ENCODE measurements at regions not wholly inside any gene's neighbourhood (a gene's known extent, or its start where the extent isn't known, plus 50 kb on each side); places are given as distances from the start of the nearest gene placed in this dataset.

- TF ChIP-seq CTCF (IDR thresholded peaks at IDR 0.05) = no peak
- no peak for TF ChIP-seq EP300 (IDR thresholded peaks at IDR 0.05)
- no peak for TF ChIP-seq POLR2AphosphoS5 (IDR thresholded peaks at IDR 0.05)
Measured at GRCh38 chr6:110033101-110033500, 55.0 kb downstream of the GPR6 start.
